DMS79 treated with DMSO at 0.1 percent for 48 hours (cell line): ENCODE measurements at regions not wholly inside any gene's neighbourhood (a gene's known extent, or its start where the extent isn't known, plus 50 kb on each side); places are given as distances from the start of the nearest gene placed in this dataset.
"Not testable (repeated sequence)": the region's sequence is repeated elsewhere in the genome, so short reads cannot be mapped to it uniquely, and the experiment has no call there.

Experiments used
- DNase-seq: peaks from one replicate; lab custom pipeline; 2025; lab: John Stamatoyannopoulos, UW

- no peak for DNase-seq
These were observed 105.5 kb downstream of the KPNA2 start for GRCh38 chr17:68141050-68141449.

- DNase-seq, result no peak
These were observed 105.2 kb upstream of the AMZ2 start for GRCh38 chr17:68142595-68142994.

GRCh38 chr17:68143425-68143824 is 104.4 kb upstream of the AMZ2 start:
- DNase-seq, result no peak

DNA sequence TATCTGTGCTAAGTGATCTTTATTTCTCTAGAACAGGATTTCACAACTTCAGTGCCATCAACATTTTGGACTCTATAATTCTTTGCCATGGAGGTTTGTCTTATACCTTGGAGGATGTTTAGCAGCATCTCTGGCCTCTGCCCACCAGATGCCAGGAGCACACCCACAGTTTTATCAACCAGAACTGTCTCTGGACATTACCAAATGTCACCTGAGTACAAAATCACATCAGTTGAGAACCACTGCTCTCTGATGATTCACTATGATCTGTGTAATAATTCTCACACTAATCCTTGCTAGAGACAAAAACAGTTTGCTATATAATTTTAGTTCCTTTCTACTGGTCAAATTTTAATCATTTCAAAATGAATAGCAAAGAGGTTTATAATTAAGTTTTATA is 102.8 kb upstream of the AMZ2 start:
- DNase-seq, result no peak

DNA sequence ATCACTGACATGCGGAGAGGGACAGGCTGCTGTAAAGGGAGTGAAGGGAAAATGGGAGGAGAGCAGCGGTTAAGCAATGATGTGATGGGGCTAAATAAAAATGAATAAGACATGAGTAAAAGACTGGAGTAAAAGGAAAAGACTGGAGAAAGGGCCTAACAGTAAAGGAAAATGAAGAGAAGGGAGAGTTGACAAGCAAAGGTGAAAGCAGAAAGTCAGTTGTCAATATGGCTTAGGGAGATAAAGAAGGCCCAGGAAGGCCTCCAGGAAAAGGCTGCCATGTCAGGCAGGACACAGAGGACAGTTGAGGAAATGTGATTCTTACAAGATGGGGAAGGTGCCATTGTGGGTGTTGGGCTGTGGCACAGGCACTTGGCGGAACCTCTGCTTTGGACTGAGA is 98.9 kb upstream of the AMZ2 start:
- no peak for DNase-seq

- no peak for DNase-seq
These were observed 95.7 kb upstream of the AMZ2 start for GRCh38 chr17:68152161-68152571.

DNA sequence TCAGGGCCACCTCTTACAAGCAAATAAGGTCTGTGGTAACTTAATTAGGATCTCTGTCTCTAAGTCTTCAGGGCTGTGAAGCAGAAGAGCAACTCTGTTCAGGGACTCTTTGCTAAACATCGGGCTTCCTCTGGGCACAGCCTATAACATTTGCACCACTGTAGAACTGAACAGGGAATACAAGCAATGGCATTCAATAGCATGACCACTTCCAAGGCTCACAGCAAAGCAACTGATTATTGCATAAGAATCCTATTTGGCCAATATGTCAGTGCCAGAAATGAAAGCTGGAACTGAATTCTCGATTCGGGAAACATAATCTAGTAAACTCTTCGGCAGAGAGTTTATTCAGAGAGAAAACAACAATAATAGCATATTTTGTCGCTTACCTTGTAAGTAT is 92.2 kb upstream of the AMZ2 start:
- DNase-seq, result no peak

DNA sequence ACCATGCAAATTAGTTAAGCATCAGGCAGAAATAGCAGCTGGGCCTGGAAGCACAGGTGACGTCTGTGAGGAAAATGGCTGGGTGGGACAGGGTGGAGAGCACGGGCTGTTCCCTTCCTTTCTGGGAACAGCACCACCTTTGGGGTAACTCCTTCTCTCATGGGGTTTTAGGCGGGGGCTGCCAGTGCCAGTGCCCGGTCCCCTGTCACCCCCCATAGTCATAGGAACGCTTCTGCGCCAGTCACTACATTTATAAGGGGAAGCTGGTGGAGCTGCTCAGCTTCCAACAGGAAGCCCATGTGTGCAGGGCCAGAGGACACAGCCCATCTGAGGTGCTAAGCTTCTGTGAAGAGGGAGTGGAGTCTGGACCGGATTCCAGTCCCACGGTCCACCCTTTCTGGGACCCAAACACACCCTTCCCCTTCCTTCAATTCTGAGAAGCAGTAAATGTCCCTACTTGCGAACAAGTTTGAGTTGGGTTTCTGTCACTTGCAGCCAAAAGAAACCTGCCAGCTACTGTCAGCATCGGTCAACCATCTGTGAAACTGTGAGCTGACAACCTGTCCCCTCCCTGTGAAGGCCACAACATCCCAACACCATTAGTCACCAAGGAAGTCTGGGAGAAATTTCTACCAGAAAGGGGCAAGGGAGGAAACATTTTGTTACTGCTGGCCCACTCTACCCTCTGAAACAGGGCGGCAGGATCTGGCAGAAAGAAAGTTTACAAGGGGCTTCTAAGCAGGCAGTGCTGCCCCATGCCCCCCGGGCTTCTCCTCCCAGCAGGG is 86.0 kb upstream of the AMZ2 start:
- DNase-seq, result no peak

DNA sequence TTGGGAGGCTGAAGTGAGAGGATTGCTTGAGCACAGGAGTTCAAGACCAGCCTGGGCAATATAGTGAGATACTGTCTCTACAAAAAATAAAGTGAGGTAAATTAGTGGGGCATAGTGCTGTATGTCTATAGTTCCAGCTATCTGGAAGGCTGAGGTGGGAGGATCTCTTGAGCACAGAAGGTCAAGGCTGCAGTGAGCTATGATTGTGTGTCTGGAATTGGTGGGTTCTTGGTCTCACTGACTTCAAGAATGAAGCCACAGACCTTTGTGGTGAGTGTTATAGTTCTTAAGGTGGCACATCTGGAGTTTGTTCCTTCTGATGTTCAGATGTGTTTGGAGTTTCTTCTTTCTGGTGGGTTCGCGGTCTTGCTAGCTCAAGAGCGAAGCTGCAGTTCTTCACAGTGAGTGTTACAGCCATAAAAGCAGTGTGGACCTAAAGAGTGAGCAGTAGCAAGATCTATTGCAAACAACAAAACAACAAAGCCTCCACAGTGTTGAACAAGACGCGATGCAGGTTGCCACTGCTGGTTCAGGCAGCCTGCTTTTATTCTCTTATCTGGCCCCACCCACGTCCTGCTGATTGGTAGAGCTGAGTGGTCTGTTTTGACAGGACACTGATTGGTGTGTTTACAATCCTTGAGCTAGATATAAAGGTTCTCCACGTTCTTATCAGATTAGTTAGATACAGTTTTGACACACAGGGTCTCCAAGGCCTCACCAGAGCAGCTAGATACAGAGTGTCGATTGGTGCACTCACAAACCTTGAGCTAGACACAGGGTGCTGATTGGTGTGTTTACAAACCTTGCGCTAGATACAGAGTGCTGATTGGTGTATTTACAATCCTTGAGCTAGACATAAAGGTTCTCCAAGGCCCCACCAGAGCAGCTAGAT is 79.3 kb upstream of the AMZ2 start:
- DNase-seq, result not testable (repeated sequence)

- DNase-seq, result peak; percentile 26
These were observed 78.5 kb upstream of the AMZ2 start for GRCh38 chr17:68169165-68169821.

DNA sequence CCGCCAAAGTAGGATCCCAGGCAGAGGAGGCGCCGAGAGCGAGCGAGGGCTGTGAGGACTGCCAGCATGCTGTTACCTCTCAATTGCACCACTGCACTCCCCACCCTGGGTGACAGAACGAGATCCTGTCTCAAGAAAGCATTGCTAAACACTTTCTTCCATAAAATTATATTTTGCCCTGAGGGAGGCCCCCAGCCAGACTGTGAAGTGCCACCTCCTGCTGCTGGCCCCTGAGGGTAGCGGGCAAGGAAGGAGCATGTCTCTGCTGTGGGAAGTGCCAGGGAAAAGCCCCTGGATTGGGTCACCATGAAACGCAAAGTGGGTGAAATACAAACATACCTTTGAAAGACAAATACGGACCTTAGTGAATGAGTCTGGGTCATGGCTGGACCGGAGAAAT is 78.0 kb upstream of the AMZ2 start:
- DNase-seq, result peak; percentile 9

- DNase-seq, result no peak
These were observed 77.6 kb upstream of the AMZ2 start for GRCh38 chr17:68170246-68170645.

DNA sequence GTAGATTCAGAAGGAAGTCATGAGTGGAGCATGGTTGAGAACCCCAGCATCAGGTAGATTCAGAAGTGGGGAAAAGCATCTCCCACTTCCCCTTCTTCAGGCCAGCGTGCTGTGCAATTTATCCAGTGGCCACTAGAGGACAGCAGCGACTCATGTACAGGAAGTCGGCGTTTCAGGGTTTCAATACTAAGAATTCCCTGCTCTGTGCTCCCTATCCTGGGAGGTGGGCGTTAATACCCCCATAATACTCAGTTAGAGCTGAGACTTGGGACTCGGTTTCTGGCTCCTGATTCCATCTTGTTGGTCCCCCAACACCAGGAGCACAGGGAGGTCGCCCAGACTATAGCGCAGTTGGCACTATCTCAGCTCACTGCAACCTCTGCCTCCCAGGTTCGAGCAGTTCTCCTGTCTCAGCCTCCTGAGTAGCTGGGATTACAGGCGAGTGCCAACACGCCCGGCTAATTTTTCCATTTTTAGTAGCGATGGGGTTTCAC is 75.3 kb upstream of the AMZ2 start:
- DNase-seq, result peak; percentile 33

DNA sequence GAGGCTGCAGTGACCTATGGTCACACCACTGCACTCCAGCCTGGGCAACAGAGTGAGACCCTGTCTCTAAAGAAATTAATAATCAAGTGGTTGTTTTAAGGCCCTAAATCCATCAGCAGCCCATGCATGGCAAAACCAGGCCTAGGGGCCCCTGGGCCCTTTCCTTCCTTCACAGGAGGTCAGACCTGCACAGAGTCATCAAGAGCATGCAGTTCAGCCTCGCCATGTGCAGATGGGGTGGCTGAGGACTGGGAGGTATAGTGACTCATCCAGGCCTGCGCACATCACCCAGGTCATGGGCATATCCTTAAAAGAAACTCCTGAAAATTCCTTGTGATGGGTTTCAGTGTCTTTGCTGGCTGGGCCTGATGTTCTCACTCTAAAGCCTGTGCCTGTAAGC is 72.4 kb upstream of the AMZ2 start:
- DNase-seq, result no peak

DNA sequence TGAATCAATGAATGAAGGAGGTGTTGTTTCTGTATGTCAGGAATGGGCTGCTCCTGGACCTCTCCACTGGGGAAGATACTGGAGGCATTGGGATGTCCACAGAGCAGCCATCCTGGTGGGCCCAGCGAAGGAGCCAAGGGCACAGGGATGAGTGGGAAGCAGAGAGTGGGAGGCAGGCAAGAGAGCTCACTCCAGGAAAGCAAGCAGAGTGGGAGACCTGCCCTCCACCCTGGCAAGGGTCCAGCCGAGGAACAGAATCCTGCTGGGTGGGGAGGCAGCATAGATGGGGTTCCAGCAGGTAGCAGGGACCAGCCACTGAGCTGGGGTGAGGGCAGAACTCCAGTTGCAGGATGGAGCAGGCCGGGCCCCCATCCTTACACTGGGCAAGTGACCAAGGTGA is 71.9 kb upstream of the AMZ2 start:
- no peak for DNase-seq

DNA sequence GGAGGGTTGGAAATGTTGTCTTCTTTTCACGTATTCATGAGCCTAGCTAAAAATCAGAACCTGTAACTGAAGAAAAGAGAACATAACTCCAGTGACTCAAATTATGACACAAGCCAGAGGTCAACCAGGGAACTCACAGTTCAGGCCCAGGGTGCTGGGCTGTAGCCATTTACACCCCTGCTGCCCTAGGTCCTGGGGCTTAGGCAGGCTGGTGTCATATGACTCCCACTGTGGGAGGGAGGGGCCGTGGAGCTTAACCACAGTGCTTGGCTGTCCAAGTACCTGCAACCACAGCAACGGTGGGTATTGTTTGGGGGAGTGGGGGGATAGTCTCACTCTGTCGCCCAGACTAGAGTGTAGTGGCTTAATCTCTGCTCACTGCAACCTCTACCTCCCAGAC is 71.1 kb upstream of the AMZ2 start:
- no peak for DNase-seq

- DNase-seq, result no peak
These were observed 69.0 kb upstream of the AMZ2 start for GRCh38 chr17:68178831-68179230.

GRCh38 chr17:68179236-68179925 is 68.5 kb upstream of the AMZ2 start:
- DNase-seq, result peak; percentile 29

DNA sequence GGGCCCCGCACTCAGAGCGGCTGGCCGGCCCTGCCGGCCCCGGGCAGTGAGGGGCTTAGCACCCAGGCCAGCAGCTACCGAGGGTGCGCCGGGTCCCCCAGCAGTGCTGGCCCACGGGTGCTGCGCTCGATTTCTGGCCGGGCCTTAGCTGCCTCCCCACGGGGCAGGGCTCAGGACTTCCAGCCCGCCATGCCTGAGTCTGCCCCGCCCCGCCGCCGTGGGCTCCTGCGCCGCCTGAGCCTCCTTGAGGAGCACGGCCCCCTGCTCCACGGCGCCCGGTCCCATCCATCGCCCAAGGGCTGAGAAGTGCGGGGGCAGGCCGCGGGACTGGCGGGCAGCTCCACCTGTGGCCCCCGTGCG is 67.9 kb upstream of the AMZ2 start:
- DNase-seq, result no peak

GRCh38 chr17:68182011-68182306 is 65.9 kb upstream of the AMZ2 start:
- no peak for DNase-seq

DNA sequence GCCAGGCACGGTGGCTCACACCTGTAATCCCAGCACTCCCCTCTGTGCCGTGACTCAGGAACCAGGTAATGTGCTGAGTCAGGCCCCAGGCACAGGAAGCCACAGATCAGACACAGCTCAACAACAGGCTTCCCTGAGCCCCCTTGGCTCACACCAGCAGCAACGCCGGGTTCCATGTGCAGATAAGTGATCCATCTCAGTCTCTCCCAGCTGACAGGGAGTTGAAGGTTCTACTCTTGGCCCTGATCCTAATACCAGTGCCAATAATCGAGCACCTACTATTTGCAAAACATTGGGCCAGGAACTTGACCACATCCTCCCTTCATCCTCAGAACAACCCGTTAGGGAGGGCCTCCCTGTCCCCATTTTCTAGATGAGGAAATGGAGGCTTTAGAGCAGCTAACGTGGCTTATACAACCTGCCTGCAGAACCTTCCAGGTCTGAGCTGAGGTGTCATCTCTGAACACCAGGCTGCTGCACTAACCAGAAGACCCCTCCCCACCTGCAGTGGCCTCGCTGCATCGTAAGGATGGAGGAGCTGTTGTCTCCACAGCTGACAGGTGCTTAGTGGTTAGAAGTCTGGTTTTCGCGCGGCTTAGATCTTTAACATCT is 64.8 kb upstream of the AMZ2 start:
- no peak for DNase-seq

DNA sequence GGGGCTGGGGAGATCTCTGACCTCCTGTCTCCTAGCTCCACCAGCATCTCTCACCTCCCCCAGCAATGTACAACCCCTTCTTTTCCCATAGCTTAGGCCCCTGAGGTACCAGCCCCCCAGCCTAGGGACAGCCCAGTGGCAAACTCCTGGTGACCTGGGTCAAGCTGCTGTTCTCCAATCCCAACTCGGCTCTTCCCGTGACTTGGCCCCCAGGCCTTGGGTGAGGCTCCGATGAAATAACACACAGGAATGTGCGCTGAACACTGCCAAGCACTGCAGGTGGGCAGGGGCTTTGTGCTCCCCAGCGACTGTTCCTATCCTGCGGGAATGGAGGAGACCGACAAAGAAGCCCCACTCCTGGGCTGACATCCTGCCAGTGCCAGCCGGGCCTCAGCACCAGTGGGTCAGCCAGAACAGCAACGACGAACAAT is 63.7 kb upstream of the AMZ2 start:
- no peak for DNase-seq
